ENCODE measurements at regions not wholly inside any gene's neighbourhood (a gene's known extent, or its start where the extent isn't known, plus 50 kb on each side); places are given as distances from the start of the nearest gene placed in this dataset.

- no peak for TF ChIP-seq CTCF (IDR thresholded peaks at IDR 0.05)
- no peak for TF ChIP-seq EP300 (IDR thresholded peaks at IDR 0.05)
- no peak for TF ChIP-seq POLR2A (IDR thresholded peaks at IDR 0.05; ENCODE audit: low read depth)
- TF ChIP-seq POLR2AphosphoS5 (IDR thresholded peaks at IDR 0.05), result no peak
These were observed 465.6 kb downstream of the SIPA1L2 start for GRCh38 chr1:232164078-232164963.

Data from esophagus muscularis mucosa (tissue), 4 donors.